BJ (cell line): ENCODE measurements at regions not wholly inside any gene's neighbourhood (a gene's known extent, or its start where the extent isn't known, plus 50 kb on each side); places are given as distances from the start of the nearest gene placed in this dataset.

Source experiments
- CTCF ChIA-PET: fragments of 350-600 bp; formaldehyde crosslinking; extraction: SDS; loops from one replicate; lab custom pipeline; 2021; ENCODE audit warnings: antibody characterized with exemption, inconsistent platforms; lab: Yijun Ruan, JAX
- POLR2A ChIA-PET: fragments of 300-600 bp; sonication (Branson Sonifier 250); formaldehyde crosslinking; extraction: SDS; loops from one replicate; lab custom pipeline; 2021; ENCODE audit warnings: antibody characterized with exemption; lab: Charles Lee
- DNase-seq: peaks from one replicate; pipeline ENCODE4 v3.0.0-alpha.2; 2011; ENCODE audit warnings: low read depth
- H3K27me3 ChIP-seq: 2 replicates; pipeline ENCODE4 v1.6.0; 2011; ENCODE audit warnings: low read length; ENCODE audit not compliant: control insufficient read depth, insufficient read depth
- H3K36me3 ChIP-seq: 2 replicates; pipeline ENCODE4 v1.5.1; 2011; ENCODE audit warnings: low read length; ENCODE audit not compliant: control insufficient read depth, insufficient read depth
- H3K4me3 ChIP-seq: 2 replicates; pipeline ENCODE4 v1.5.1; 2011; ENCODE audit warnings: low read depth, mild to moderate bottlenecking, control low read depth, low read length
- CTCF ChIP-seq: IDR thresholded peaks from 2 replicates; pipeline ENCODE4 v1.5.1; 2011; ENCODE audit warnings: low read depth, mild to moderate bottlenecking, control low read depth, inconsistent platforms, low read length, moderate library complexity; ENCODE audit not compliant: insufficient read depth

- H3K27me3 ChIP-seq: no peaks in the 10 kb centered on the region
- POLR2A ChIA-PET: no interaction called here
- CTCF ChIA-PET: no interaction called here
- no peak for TF ChIP-seq CTCF
- no peak overlapping the region for H3K4me3 ChIP-seq
- DNase-seq: no peak
- H3K36me3 ChIP-seq: no peaks in the 10 kb centered on the region
These were observed 84.7 kb downstream of the KIF2B start for GRCh38 chr17:53907435-53907834.

GRCh38 chr17:53909802-53910201 lies 87.1 kb downstream of the KIF2B start:
- no peak for DNase-seq
- H3K27me3 ChIP-seq: no peaks in the 10 kb centered on the region
- TF ChIP-seq CTCF: no peak
- POLR2A ChIA-PET: no interaction called here
- CTCF ChIA-PET: no interaction called here
- no peak overlapping the region for H3K4me3 ChIP-seq
- H3K36me3 ChIP-seq: no peaks in the 10 kb centered on the region

- Histone ChIP-seq H3K36me3 (no peaks in the 10 kb centered on the region), H3K27me3 (no peaks in the 10 kb centered on the region), H3K4me3 (no peak overlapping the region)
- ChIA-PET CTCF (no interaction called here), POLR2A (no interaction called here)
- TF ChIP-seq CTCF: no peak
- no peak for DNase-seq
These were observed 89.4 kb downstream of the KIF2B start for GRCh38 chr17:53912117-53912516.

- CTCF ChIA-PET: no interaction called here
- DNase-seq: no peak
- no peaks in the 10 kb centered on the region for H3K36me3 ChIP-seq
- H3K4me3 ChIP-seq: no peak overlapping the region
- POLR2A ChIA-PET: no interaction called here
- TF ChIP-seq CTCF: no peak
- H3K27me3 ChIP-seq: no peaks in the 10 kb centered on the region
These were observed 96.6 kb downstream of the KIF2B start for GRCh38 chr17:53919356-53919755.

GRCh38 chr17:53924530-53925455 lies 102.1 kb downstream of the KIF2B start:
- TF ChIP-seq CTCF: no peak

More at GRCh38 chr17:53924530-53925455, 102.1 kb downstream of the KIF2B start:
- Histone ChIP-seq H3K36me3 (no peaks in the 10 kb centered on the region), H3K4me3 (no peak overlapping the region), H3K27me3 (no peaks in the 10 kb centered on the region)
- ChIA-PET CTCF (no interaction called here), POLR2A (no interaction called here)
- DNase-seq: no peak
